ENCODE measurements at regions not wholly inside any gene's neighbourhood (a gene's known extent, or its start where the extent isn't known, plus 50 kb on each side); places are given as distances from the start of the nearest gene placed in this dataset.

GRCh38 chr4:3367866-3368265 is 73.9 kb upstream of the HGFAC start:
- DNase-seq (ENCODE audit: low read depth): no peak
- no peak for TF ChIP-seq CTCF (IDR thresholded peaks at IDR 0.05; ENCODE audit: control insufficient read depth, extremely low read depth, insufficient read depth)
- no peak overlapping the region for H3K4me3 ChIP-seq (ENCODE audit: low read depth, low read length)

- no peak for TF ChIP-seq CTCF (IDR thresholded peaks at IDR 0.05; ENCODE audit: control insufficient read depth, extremely low read depth, insufficient read depth)
These were observed 73.4 kb upstream of the HGFAC start for GRCh38 chr4:3368334-3368733.

GRCh38 chr4:3368841-3369760 is 72.7 kb upstream of the HGFAC start:
- DNase-seq (ENCODE audit: low read depth): no peak
- TF ChIP-seq CTCF (IDR thresholded peaks at IDR 0.05; ENCODE audit: control insufficient read depth, extremely low read depth, insufficient read depth): no peak

More at GRCh38 chr4:3368334-3368733, 73.4 kb upstream of the HGFAC start:
- no peak for DNase-seq (ENCODE audit: low read depth)
- no peak overlapping the region for H3K4me3 ChIP-seq (ENCODE audit: low read depth, low read length)

GRCh38 chr4:3369781-3370674 is 71.7 kb upstream of the HGFAC start:
- TF ChIP-seq CTCF (IDR thresholded peaks at IDR 0.05; ENCODE audit: control insufficient read depth, extremely low read depth, insufficient read depth): no peak
- DNase-seq (ENCODE audit: low read depth): peak; percentile 44

More at GRCh38 chr4:3368841-3369760, 72.7 kb upstream of the HGFAC start:
- no peak overlapping the region for H3K4me3 ChIP-seq (ENCODE audit: low read depth, low read length)

GRCh38 chr4:3371033-3372001 is 70.5 kb upstream of the HGFAC start:
- DNase-seq (ENCODE audit: low read depth): no peak
- H3K4me3 ChIP-seq (ENCODE audit: low read depth, low read length): no peak overlapping the region
- no peak for TF ChIP-seq CTCF (IDR thresholded peaks at IDR 0.05; ENCODE audit: control insufficient read depth, extremely low read depth, insufficient read depth)

More at GRCh38 chr4:3369781-3370674, 71.7 kb upstream of the HGFAC start:
- H3K4me3 ChIP-seq (ENCODE audit: low read depth, low read length): no peak overlapping the region
